Epithelial cell of prostate (primary cell): ENCODE measurements at regions not wholly inside any gene's neighbourhood (a gene's known extent, or its start where the extent isn't known, plus 50 kb on each side); places are given as distances from the start of the nearest gene placed in this dataset.

ENCODE experiments used
- DNase-seq: peaks from one replicate; pipeline ENCODE4 v3.0.0-alpha.2; 2011; ENCODE audit warnings: low read depth, low spot score
- H3K27ac ChIP-seq: fragments of 450-650 bp; 2 replicates; pipeline ENCODE4 v1.5.1; 2017; ENCODE audit warnings: mild to moderate bottlenecking

GRCh38 chr10:93254180-93254853, 180.6 kb downstream of the CYP26A1 start:
- no peak for DNase-seq
- no peak overlapping the region for H3K27ac ChIP-seq

GRCh38 chr10:93255546-93255945, 181.9 kb downstream of the CYP26A1 start:
- H3K27ac ChIP-seq, result no peak overlapping the region
- DNase-seq, result no peak
